Tibial nerve (tissue), 4 donors: ENCODE measurements at regions not wholly inside any gene's neighbourhood (a gene's known extent, or its start where the extent isn't known, plus 50 kb on each side); places are given as distances from the start of the nearest gene placed in this dataset.
"Not testable (repeated sequence)": the region's sequence is repeated elsewhere in the genome, so short reads cannot be mapped to it uniquely, and the experiment has no call there.

Experiments
- DNase-seq, 2 donors: peaks; one replicate each; pipeline ENCODE4 v3.0.0-alpha.2; 2019; ENCODE audit warnings: low spot score in 2 of 2
- H3K27ac ChIP-seq, 4 donors: fragments of 200-600 bp; sonication (generic) in 3 of 4; one replicate each; pipeline ENCODE4 v1.5.1; 2017 to 2019; ENCODE audit warnings: mild to moderate bottlenecking in 1 of 4
- H3K27me3 ChIP-seq, 2 donors: fragments of 200-600 bp; sonication (generic) in 1 of 2; one replicate each; pipeline versions ENCODE4 v1.5.1 to v1.6.0; 2017 to 2019
- H3K36me3 ChIP-seq, 3 donors: fragments of 200-600 bp; sonication (generic); one replicate each; pipeline ENCODE4 v1.5.1; 2018 to 2019
- H3K4me1 ChIP-seq, 4 donors: fragments of 200-600 bp; sonication (generic) in 3 of 4; one replicate each; pipeline ENCODE4 v1.5.1; 2017 to 2019
- H3K4me3 ChIP-seq, 4 donors: fragments of 200-600 bp; sonication (generic) in 3 of 4; one replicate each; pipeline ENCODE4 v1.5.1; 2017 to 2019; ENCODE audit warnings: mild to moderate bottlenecking in 1 of 4, moderate library complexity in 1 of 4
- H3K9me3 ChIP-seq, 4 donors: fragments of 200-600 bp; sonication (generic) in 3 of 4; one replicate each; pipeline ENCODE4 v1.5.1; 2017 to 2019
- CTCF ChIP-seq, 5 experiments: fragments of 200-600 bp in 3 of 5; fragments of 450-650 bp in 2 of 5; sonication (generic) in 3 of 5; IDR thresholded peaks; one replicate each; pipeline ENCODE4 v1.5.1; 2016 to 2019; ENCODE audit warnings: antibody characterized with exemption in 5 of 5, mild to moderate bottlenecking in 3 of 5, moderate library complexity in 2 of 5
- EP300 ChIP-seq, 2 donors: sonication (generic); formaldehyde crosslinking; IDR thresholded peaks; one replicate each; pipeline ENCODE4 v1.6.1; 2017; ENCODE audit warnings: antibody characterized with exemption in 2 of 2, mild to moderate bottlenecking in 1 of 2
- POLR2A ChIP-seq, 2 donors: fragments of 450-650 bp; IDR thresholded peaks; one replicate each; pipeline ENCODE4 v1.6.1; 2017; ENCODE audit warnings: antibody characterized with exemption in 2 of 2, mild to moderate bottlenecking in 2 of 2, moderate library complexity in 2 of 2
- WGBS, 2 donors: methylation state at CpG; one replicate each; pipeline ENCODE4 v1.1.5; 2018; 5-methylcytosine and 5-hydroxymethylcytosine counted together

- Histone ChIP-seq H3K27ac (no peak overlapping the region), H3K9me3 (peaks cover 0 to 21% (median 0%) of the 10 kb centered on the region in 4 donors), H3K4me1 (peaks cover 0 to 7% (median 0%) of the 10 kb centered on the region in 4 donors), H3K27me3 (no peaks in the 10 kb centered on the region), H3K4me3 (no peak overlapping the region), H3K36me3 (peaks cover 0 to 3% (median 0%) of the 10 kb centered on the region in 3 donors)
- 94 to 95% methylated on average over 3 of the region's 3 CpGs for WGBS, 2 donors
- no peak for TF ChIP-seq EP300 (IDR thresholded peaks at IDR 0.05)
- TF ChIP-seq POLR2A (IDR thresholded peaks at IDR 0.05), result no peak
- DNase-seq, result no peak
Measured at GRCh38 chr2:215535125-215535668, 99.3 kb upstream of the FN1 start.

- H3K27ac ChIP-seq, H3K4me1 ChIP-seq, H3K4me3 ChIP-seq, DNase-seq, H3K27me3 ChIP-seq, H3K36me3 ChIP-seq: not testable (repeated sequence)
- H3K9me3 ChIP-seq, result peaks cover 0 to 27% (median 0%) of the 10 kb centered on the region in 4 donors
- WGBS, 2 donors, result 93 to 100% methylated on average over 1 to 2 of the region's 2 CpGs
Measured at GRCh38 chr2:215533716-215534115, 97.8 kb upstream of the FN1 start.

- peaks cover 0 to 6% (median 0%) of the 10 kb centered on the region in 4 donors for H3K4me1 ChIP-seq
- peaks cover 0 to 27% (median 0%) of the 10 kb centered on the region in 4 donors for H3K9me3 ChIP-seq
- no peak overlapping the region for H3K4me3 ChIP-seq
- H3K27me3 ChIP-seq, result no peaks in the 10 kb centered on the region
- no peak for DNase-seq
- no peak overlapping the region for H3K27ac ChIP-seq
- no peak for TF ChIP-seq POLR2A (IDR thresholded peaks at IDR 0.05)
- TF ChIP-seq EP300 (IDR thresholded peaks at IDR 0.05), result no peak
- no peak for TF ChIP-seq CTCF (IDR thresholded peaks at IDR 0.05)
- 92 to 93% methylated on average over 2 of the region's 2 CpGs for WGBS, 2 donors
- peaks cover 0 to 3% (median 0%) of the 10 kb centered on the region in 3 donors for H3K36me3 ChIP-seq
Measured at GRCh38 chr2:215532844-215533243, 97.0 kb upstream of the FN1 start.

- Histone ChIP-seq H3K27ac (no peak overlapping the region), H3K4me1 (peaks cover 0 to 4% (median 0%) of the 10 kb centered on the region in 4 donors), H3K4me3 (no peak overlapping the region), H3K9me3 (peaks cover 0 to 27% (median 0%) of the 10 kb centered on the region in 4 donors), H3K36me3 (peaks cover 0 to 3% (median 0%) of the 10 kb centered on the region in 3 donors), H3K27me3 (no peaks in the 10 kb centered on the region)
- DNase-seq, result no peak
- 36 to 37% methylated on average over 5 of the region's 5 CpGs for WGBS, 2 donors
- TF ChIP-seq POLR2A (IDR thresholded peaks at IDR 0.05) (no peak), EP300 (IDR thresholded peaks at IDR 0.05) (no peak), CTCF (IDR thresholded peaks at IDR 0.05) (no peak)
Measured at GRCh38 chr2:215531284-215531683, 95.4 kb upstream of the FN1 start.

GRCh38 chr2:215530191-215530968, 94.5 kb upstream of the FN1 start:
- H3K4me1 ChIP-seq, result no peaks in the 10 kb centered on the region
- H3K27me3 ChIP-seq, result no peaks in the 10 kb centered on the region
- DNase-seq, result no peak
- no peak overlapping the region for H3K27ac ChIP-seq
- WGBS, 2 donors, result 72 to 77% methylated on average over 4 of the region's 4 CpGs
- TF ChIP-seq CTCF (IDR thresholded peaks at IDR 0.05) (no peak), EP300 (IDR thresholded peaks at IDR 0.05) (no peak), POLR2A (IDR thresholded peaks at IDR 0.05) (no peak)
- peaks cover 0 to 3% (median 0%) of the 10 kb centered on the region in 3 donors for H3K36me3 ChIP-seq
- H3K4me3 ChIP-seq, result no peak overlapping the region
- H3K9me3 ChIP-seq, result peaks cover 0 to 27% (median 0%) of the 10 kb centered on the region in 4 donors

- Histone ChIP-seq H3K27ac (no peak overlapping the region), H3K9me3 (peaks cover 0 to 21% (median 0%) of the 10 kb centered on the region in 4 donors), H3K4me1 (no peaks in the 10 kb centered on the region), H3K4me3 (no peak overlapping the region), H3K27me3 (no peaks in the 10 kb centered on the region), H3K36me3 (peaks cover 0 to 3% (median 0%) of the 10 kb centered on the region in 3 donors)
- TF ChIP-seq POLR2A (IDR thresholded peaks at IDR 0.05) (no peak), EP300 (IDR thresholded peaks at IDR 0.05) (no peak), CTCF (IDR thresholded peaks at IDR 0.05) (no peak)
- DNase-seq, result no peak
- WGBS, 2 donors, result 93% methylated on average over 5 of the region's 5 CpGs
Measured at GRCh38 chr2:215529271-215529670, 93.4 kb upstream of the FN1 start.
